Upper lobe of left lung (tissue), 6 donors: ENCODE measurements at regions not wholly inside any gene's neighbourhood (a gene's known extent, or its start where the extent isn't known, plus 50 kb on each side); places are given as distances from the start of the nearest gene placed in this dataset.
A peak's percentile ranks its signal among the peaks of the same experiment; 100 is the strongest.

ENCODE experiments used
- ATAC-seq, 2 donors: fragments of 200-7000 bp; cut with Tn5 transposase; one replicate each; pipeline ENCODE4 v1.9.1; 2022; ENCODE audit warnings: mild to moderate bottlenecking in 2 of 2, moderate library complexity in 2 of 2; ENCODE audit not compliant: low FRiP score in 2 of 2
- DNase-seq, 2 donors: peaks; one replicate each; pipeline ENCODE4 v3.0.0-alpha.2; 2019 to 2020
- H3K27ac ChIP-seq, 4 donors: fragments of 200-600 bp; sonication (generic); one replicate each; pipeline ENCODE4 v1.5.1; 2016 to 2019
- H3K27me3 ChIP-seq, 4 donors: fragments of 200-600 bp; sonication (generic); one replicate each; pipeline ENCODE4 v1.5.1; 2017 to 2019
- H3K36me3 ChIP-seq, 4 donors: fragments of 200-600 bp; sonication (generic); one replicate each; pipeline ENCODE4 v1.5.1; 2016 to 2019
- H3K4me1 ChIP-seq, 4 donors: fragments of 200-600 bp; sonication (generic); one replicate each; pipeline ENCODE4 v1.5.1; 2018 to 2019
- H3K4me3 ChIP-seq, 4 donors: fragments of 200-600 bp; sonication (generic); one replicate each; pipeline ENCODE4 v1.5.1; 2017 to 2019; ENCODE audit warnings: mild to moderate bottlenecking in 2 of 4, moderate library complexity in 1 of 4
- H3K9me3 ChIP-seq, 4 donors: fragments of 200-600 bp; sonication (generic); one replicate each; pipeline ENCODE4 v1.5.1; 2018 to 2019
- EP300 ChIP-seq, 4 donors: sonication (generic); formaldehyde crosslinking; IDR thresholded peaks; one replicate each; pipeline ENCODE4 v1.5.1; 2017; ENCODE audit warnings: antibody characterized with exemption in 4 of 4, control low read depth in 2 of 4
- POLR2A ChIP-seq, 4 donors: fragments of 450-650 bp; IDR thresholded peaks; one replicate each; pipeline ENCODE4 v1.5.1; 2016 to 2017; ENCODE audit warnings: antibody characterized with exemption in 4 of 4, mild to moderate bottlenecking in 2 of 4
- POLR2AphosphoS5 ChIP-seq, 2 donors: sonication (generic); formaldehyde crosslinking; IDR thresholded peaks; one replicate each; pipeline ENCODE4 v1.5.1; 2017; ENCODE audit warnings: antibody characterized with exemption in 2 of 2
- WGBS, 2 donors: methylation state at CpG; one replicate each; pipeline ENCODE4 v1.1.5; 2017 to 2018; 5-methylcytosine and 5-hydroxymethylcytosine counted together
- TF ChIP-seq, protein P1 (sequence below), 6 experiments: fragments of 450-650 bp in 4 of 6; fragments of 200-600 bp in 2 of 6; sonication (generic) in 2 of 6; IDR thresholded peaks; one replicate each; pipeline ENCODE4 v1.5.1; 2016 to 2019; ENCODE audit warnings: antibody characterized with exemption in 6 of 6
- donor health status: DM: no; HTN: no; CAD: no; lungs with moderate emphysema.
- donor health status: DM: no; HTN: yes; CAD: no; lungs with severe emphysema.

DNA sequence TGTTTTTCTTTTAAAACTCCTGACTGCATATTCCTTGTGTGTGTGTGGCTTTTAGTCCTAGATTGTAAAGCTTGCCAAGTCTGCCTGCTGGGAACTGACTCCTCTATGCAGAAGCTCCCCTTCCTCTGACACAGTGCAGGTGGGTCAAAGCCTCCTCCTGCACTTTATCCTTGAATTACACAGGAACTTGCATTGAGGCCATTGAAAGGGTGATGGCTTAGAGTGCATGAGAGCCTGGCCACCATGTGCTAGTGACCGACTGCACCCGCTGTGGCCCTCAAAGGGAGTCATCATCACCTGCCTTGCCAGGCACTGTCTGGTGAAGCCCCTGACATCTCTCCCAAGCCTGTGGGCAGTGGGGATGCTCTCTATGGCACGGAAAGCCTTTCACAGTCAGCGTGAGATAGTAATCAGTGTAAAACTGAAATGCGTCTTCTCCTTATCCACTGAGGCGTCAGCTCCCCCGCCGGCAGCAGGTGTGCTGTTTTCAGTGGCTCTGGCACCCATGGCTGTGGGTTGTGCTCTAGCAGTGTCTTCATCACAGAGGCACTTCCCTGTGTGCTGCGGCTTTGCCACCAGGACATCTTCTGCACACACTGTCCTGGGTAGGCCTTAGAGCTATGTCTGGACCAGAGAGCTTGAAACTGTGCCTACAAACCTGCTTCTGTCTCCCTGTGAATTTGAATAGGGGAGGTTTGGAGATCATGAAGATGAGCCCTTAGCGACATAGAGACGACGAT, 87.9 kb downstream of the THBS2 start:
- no peak for TF ChIP-seq POLR2A (IDR thresholded peaks at IDR 0.05)
- TF ChIP-seq, protein P1, sequence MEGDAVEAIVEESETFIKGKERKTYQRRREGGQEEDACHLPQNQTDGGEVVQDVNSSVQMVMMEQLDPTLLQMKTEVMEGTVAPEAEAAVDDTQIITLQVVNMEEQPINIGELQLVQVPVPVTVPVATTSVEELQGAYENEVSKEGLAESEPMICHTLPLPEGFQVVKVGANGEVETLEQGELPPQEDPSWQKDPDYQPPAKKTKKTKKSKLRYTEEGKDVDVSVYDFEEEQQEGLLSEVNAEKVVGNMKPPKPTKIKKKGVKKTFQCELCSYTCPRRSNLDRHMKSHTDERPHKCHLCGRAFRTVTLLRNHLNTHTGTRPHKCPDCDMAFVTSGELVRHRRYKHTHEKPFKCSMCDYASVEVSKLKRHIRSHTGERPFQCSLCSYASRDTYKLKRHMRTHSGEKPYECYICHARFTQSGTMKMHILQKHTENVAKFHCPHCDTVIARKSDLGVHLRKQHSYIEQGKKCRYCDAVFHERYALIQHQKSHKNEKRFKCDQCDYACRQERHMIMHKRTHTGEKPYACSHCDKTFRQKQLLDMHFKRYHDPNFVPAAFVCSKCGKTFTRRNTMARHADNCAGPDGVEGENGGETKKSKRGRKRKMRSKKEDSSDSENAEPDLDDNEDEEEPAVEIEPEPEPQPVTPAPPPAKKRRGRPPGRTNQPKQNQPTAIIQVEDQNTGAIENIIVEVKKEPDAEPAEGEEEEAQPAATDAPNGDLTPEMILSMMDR (IDR thresholded peaks at IDR 0.05): no peak
- no peak for TF ChIP-seq EP300 (IDR thresholded peaks at IDR 0.05)
- no peak for TF ChIP-seq POLR2AphosphoS5 (IDR thresholded peaks at IDR 0.05)
- H3K4me1 ChIP-seq: peaks cover 0 to 6% (median 2%) of the 10 kb centered on the region in 4 donors
- H3K9me3 ChIP-seq: no peaks in the 10 kb centered on the region
- ATAC-seq (no peak), DNase-seq (no peak)
- no peak overlapping the region for H3K27ac ChIP-seq
- no peaks in the 10 kb centered on the region for H3K36me3 ChIP-seq
- H3K27me3 ChIP-seq: no peaks in the 10 kb centered on the region
- WGBS, 2 donors: 82 to 91% methylated on average over 7 to 12 of the region's 12 CpGs
- H3K4me3 ChIP-seq: no peak overlapping the region

DNA sequence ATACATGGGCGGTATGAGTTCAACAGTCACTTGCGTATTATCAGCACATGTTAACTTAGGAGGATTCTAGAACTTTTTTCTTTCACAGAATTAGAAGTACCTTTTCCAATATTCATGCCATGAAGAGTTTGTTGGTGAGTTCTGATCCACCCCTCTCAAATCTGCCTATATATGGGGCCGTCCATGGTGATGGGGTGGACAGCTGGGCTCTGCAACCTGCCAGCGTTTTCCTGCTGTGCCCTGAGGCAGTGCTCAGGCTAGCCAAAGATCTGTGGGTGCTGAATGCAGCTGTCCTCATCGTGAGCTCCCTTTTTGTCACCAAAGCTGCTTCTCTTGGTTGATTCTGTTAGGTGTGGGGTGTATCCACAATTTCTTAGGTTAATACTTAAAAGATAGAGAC, 88.7 kb downstream of the THBS2 start:
- no peaks in the 10 kb centered on the region for H3K36me3 ChIP-seq
- H3K9me3 ChIP-seq: no peaks in the 10 kb centered on the region
- 78 to 92% methylated on average over 5 of the region's 5 CpGs for WGBS, 2 donors
- no peak for ATAC-seq
- no peak for DNase-seq
- peaks cover 0 to 6% (median 2%) of the 10 kb centered on the region in 4 donors for H3K4me1 ChIP-seq
- no peaks in the 10 kb centered on the region for H3K27me3 ChIP-seq
- no peak overlapping the region for H3K27ac ChIP-seq
- no peak overlapping the region for H3K4me3 ChIP-seq
- TF ChIP-seq EP300 (IDR thresholded peaks at IDR 0.05): no peak
- TF ChIP-seq, protein P1 (IDR thresholded peaks at IDR 0.05): no peak
- TF ChIP-seq POLR2AphosphoS5 (IDR thresholded peaks at IDR 0.05): no peak
- no peak for TF ChIP-seq POLR2A (IDR thresholded peaks at IDR 0.05)

DNA sequence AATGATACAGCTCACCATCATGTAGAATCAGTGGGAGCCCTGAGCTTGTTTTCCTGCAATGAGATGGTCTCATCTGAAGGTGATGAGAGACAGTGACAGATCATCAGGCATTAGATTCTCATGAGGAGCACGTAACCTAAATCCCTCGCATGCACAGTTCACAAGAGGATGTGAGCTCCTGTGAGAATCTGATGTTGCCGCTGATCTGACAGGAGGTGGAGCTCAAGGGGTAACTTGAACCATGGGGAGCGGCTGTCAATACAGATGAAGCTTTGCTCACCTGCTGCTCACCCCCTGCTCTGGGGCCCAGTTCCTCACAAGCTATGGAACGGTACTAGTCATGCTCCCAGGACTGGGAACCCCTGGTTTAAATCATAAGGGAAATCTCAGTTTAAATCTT, 89.2 kb downstream of the THBS2 start:
- DNase-seq: no peak
- H3K27ac ChIP-seq: no peak overlapping the region
- H3K4me1 ChIP-seq: peaks cover 0 to 6% (median 2%) of the 10 kb centered on the region in 4 donors
- no peaks in the 10 kb centered on the region for H3K36me3 ChIP-seq
- no peak overlapping the region for H3K4me3 ChIP-seq
- no peak for ATAC-seq
- TF ChIP-seq POLR2A (IDR thresholded peaks at IDR 0.05): no peak
- H3K27me3 ChIP-seq: no peaks in the 10 kb centered on the region
- H3K9me3 ChIP-seq: no peaks in the 10 kb centered on the region
- 97 to 99% methylated on average over 5 of the region's 5 CpGs for WGBS, 2 donors

DNA sequence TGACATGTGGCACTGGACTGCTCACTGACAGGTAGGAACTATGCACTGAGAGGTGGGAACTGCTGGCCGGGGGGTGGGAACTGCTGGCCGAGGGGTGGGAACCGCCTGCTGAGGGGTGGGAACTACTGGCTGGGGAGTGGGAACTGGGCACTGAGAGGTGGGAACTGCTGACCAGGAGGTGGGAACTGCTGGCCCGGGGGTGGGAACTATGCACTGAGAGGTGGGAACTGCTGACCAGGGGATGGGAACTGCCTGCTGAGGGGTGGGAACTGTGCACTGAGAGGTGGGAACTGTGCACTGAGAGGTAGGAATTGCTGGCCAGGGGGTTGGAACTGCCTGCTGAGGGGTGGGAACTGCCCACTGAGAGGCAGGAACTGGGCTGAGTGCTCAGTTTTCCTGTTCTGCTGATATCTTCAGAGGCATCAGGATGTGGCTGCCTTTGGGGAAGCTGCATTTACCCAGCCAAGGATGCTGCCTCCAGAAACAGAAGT, 90.2 kb downstream of the THBS2 start:
- Histone ChIP-seq H3K27me3 (no peaks in the 10 kb centered on the region), H3K4me3 (no peak overlapping the region), H3K4me1 (peaks cover under 1 to 6% (median 3%) of the 10 kb centered on the region in 4 donors), H3K36me3 (no peaks in the 10 kb centered on the region), H3K27ac (peak overlapping the region in 2 of 4 donors; percentile 14 to 58), H3K9me3 (no peaks in the 10 kb centered on the region)
- ATAC-seq (no peak), DNase-seq (no peak)
- 86 to 95% methylated on average over 4 of the region's 4 CpGs for WGBS, 2 donors
- TF ChIP-seq, protein P1 (IDR thresholded peaks at IDR 0.05): no peak
- TF ChIP-seq POLR2A (IDR thresholded peaks at IDR 0.05) (no peak), POLR2AphosphoS5 (IDR thresholded peaks at IDR 0.05) (no peak), EP300 (IDR thresholded peaks at IDR 0.05) (no peak)

DNA sequence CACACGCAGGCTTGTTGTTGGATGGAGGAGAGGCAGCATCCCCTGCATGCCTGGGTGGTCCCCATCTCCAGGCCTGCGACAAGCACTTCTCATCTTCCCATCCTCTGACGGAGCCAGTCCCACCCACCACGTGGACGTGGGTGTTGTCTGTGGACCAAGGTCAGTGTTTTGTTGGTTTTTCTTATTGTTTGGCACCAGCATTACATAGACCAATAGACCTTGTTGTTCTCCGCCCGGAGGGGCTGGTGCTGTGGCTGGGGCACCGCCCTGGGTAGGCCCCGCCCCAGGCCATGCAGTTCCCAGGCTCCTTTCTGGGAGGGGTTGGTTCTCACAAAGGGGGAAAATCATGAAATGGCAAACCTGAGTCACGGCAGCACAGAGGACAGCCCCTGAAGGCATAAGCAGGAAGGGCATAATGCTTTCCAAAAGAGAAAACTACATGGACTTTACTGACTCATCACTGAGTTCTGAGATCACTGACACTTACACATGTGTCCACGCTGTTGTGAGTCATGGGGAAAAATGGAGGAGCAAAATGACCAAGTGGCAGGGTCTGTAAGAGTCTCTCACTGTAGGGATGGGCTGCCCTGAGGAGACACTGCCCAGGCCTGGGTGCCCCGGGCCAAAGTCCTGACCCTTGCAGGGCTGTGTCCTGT, 90.8 kb downstream of the THBS2 start:
- H3K4me1 ChIP-seq: peaks cover 6 to 12% (median 7%) of the 10 kb centered on the region in 4 donors
- no peaks in the 10 kb centered on the region for H3K9me3 ChIP-seq
- WGBS, 2 donors: 77 to 82% methylated on average over 12 of the region's 12 CpGs
- peak; percentile 2 to 90 for ATAC-seq
- H3K36me3 ChIP-seq: no peaks in the 10 kb centered on the region
- DNase-seq: no peak
- no peak overlapping the region for H3K4me3 ChIP-seq
- TF ChIP-seq, protein P1 (IDR thresholded peaks at IDR 0.05): no peak
- peak; percentile 23 to 39 for TF ChIP-seq POLR2AphosphoS5 (IDR thresholded peaks at IDR 0.05)
- no peaks in the 10 kb centered on the region for H3K27me3 ChIP-seq
- H3K27ac ChIP-seq: peak overlapping the region in 2 of 4 donors; percentile 14 to 58
